Gastroesophageal sphincter (tissue), 4 donors: ENCODE measurements at regions not wholly inside any gene's neighbourhood (a gene's known extent, or its start where the extent isn't known, plus 50 kb on each side); places are given as distances from the start of the nearest gene placed in this dataset.

Experiments used
- ATAC-seq: fragments of 150-250 bp; one replicate; pipeline ENCODE4 v1.9.1; 2016; ENCODE audit warnings: mild to moderate bottlenecking, moderate library complexity
- H3K27ac ChIP-seq, 4 donors: fragments of 200-600 bp; sonication (generic) in 3 of 4; 1 replicate in 3 of 4; 2 replicates in 1 of 4; pipeline ENCODE4 v1.5.1; 2016 to 2019
- H3K27me3 ChIP-seq: fragments of 200-600 bp; sonication (generic); one replicate; pipeline ENCODE4 v1.5.1; 2019
- H3K36me3 ChIP-seq, 2 donors: fragments of 200-600 bp; sonication (generic); one replicate each; pipeline ENCODE4 v1.5.1; 2019; ENCODE audit warnings: control low read depth in 1 of 2
- H3K4me1 ChIP-seq, 3 donors: fragments of 200-600 bp; sonication (generic); 1 replicate in 2 of 3; 2 replicates in 1 of 3; pipeline ENCODE4 v1.5.1; 2016 to 2019; ENCODE audit warnings: control low read depth in 2 of 3
- H3K4me3 ChIP-seq, 2 donors: fragments of 200-600 bp; sonication (generic); one replicate each; pipeline ENCODE4 v1.5.1; 2019; ENCODE audit warnings: mild to moderate bottlenecking in 1 of 2, moderate library complexity in 1 of 2
- H3K9me3 ChIP-seq, 3 donors: fragments of 200-600 bp; sonication (generic); one replicate each; pipeline ENCODE4 v1.5.1; 2017 to 2019; ENCODE audit warnings: control low read depth in 2 of 3
- CTCF ChIP-seq, 4 experiments: fragments of 200-600 bp in 2 of 4; fragments of 450-650 bp in 2 of 4; sonication (generic) in 1 of 4; IDR thresholded peaks; one replicate each; pipeline ENCODE4 v1.5.1; 2017 to 2019; ENCODE audit warnings: antibody characterized with exemption in 4 of 4, mild to moderate bottlenecking in 2 of 4, moderate library complexity in 2 of 4
- EP300 ChIP-seq: sonication (generic); formaldehyde crosslinking; IDR thresholded peaks from one replicate; pipeline ENCODE4 v1.6.1; 2017; ENCODE audit warnings: antibody characterized with exemption, mild to moderate bottlenecking
- POLR2A ChIP-seq, 2 donors: fragments of 450-650 bp; IDR thresholded peaks; one replicate each; pipeline ENCODE4 v1.6.1; 2017; ENCODE audit warnings: antibody characterized with exemption in 2 of 2, mild to moderate bottlenecking in 2 of 2, moderate library complexity in 1 of 2
- POLR2AphosphoS5 ChIP-seq: sonication (generic); formaldehyde crosslinking; IDR thresholded peaks from one replicate; pipeline ENCODE4 v1.6.1; 2017; ENCODE audit warnings: antibody characterized with exemption
- WGBS, 2 donors: methylation state at CpG; one replicate each; pipeline ENCODE4 v1.1.5; 2018; ENCODE audit warnings: low coverage in 1 of 2; 5-methylcytosine and 5-hydroxymethylcytosine counted together

- Histone ChIP-seq H3K27ac (no peak overlapping the region), H3K4me1 (no peaks in the 10 kb centered on the region), H3K36me3 (no peaks in the 10 kb centered on the region), H3K4me3 (no peak overlapping the region), H3K27me3 (no peaks in the 10 kb centered on the region), H3K9me3 (no peaks in the 10 kb centered on the region)
- WGBS, 2 donors: 38% methylated on average over 2 of the region's 3 CpGs; no CpG with 5 or more reads in 1 of the 2 donors
- no peak for ATAC-seq
- no peak for TF ChIP-seq EP300
- no peak for TF ChIP-seq POLR2AphosphoS5
- no peak for TF ChIP-seq CTCF (IDR thresholded peaks at IDR 0.05)
- TF ChIP-seq POLR2A (IDR thresholded peaks at IDR 0.05): no peak
Measured at GRCh38 chr4:58214376-58214775, 1104.2 kb upstream of the IGFBP7 start.

- Histone ChIP-seq H3K27me3 (no peaks in the 10 kb centered on the region), H3K9me3 (no peaks in the 10 kb centered on the region), H3K4me1 (no peaks in the 10 kb centered on the region), H3K4me3 (no peak overlapping the region), H3K36me3 (no peaks in the 10 kb centered on the region), H3K27ac (no peak overlapping the region)
- TF ChIP-seq EP300: no peak
- no peak for TF ChIP-seq CTCF (IDR thresholded peaks at IDR 0.05)
- TF ChIP-seq POLR2AphosphoS5: no peak
- no peak for TF ChIP-seq POLR2A (IDR thresholded peaks at IDR 0.05)
- WGBS, 2 donors: 67 to 68% methylated on average over 2 of the region's 2 CpGs
- no peak for ATAC-seq
Measured at GRCh38 chr4:58209551-58209950, 1099.4 kb upstream of the IGFBP7 start.

DNA sequence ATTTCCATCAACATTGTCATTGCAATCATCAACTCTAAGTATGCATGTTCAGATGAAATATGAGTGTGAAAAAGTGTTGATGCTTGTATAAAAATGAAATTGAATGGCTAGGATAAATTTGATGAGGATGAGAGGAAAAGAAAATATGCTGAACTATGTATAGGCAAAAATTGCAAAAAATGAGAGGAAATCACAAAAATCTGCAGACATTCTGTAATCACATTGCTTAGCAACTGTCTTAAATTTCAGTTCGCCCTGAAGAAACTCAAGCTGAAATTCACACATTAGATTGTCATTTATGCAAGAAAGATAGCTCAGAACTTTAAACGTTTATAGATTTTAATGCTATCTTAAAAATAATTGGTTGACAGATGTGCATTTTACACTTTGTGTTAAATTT, 1098.8 kb upstream of the IGFBP7 start:
- 71 to 74% methylated on average over 2 of the region's 2 CpGs for WGBS, 2 donors
- no peak overlapping the region for H3K4me3 ChIP-seq

GRCh38 chr4:58205446-58206235, 1095.5 kb upstream of the IGFBP7 start:
- Histone ChIP-seq H3K4me3 (no peak overlapping the region), H3K4me1 (no peaks in the 10 kb centered on the region), H3K27me3 (no peaks in the 10 kb centered on the region), H3K9me3 (no peaks in the 10 kb centered on the region), H3K36me3 (no peaks in the 10 kb centered on the region), H3K27ac (no peak overlapping the region)
- TF ChIP-seq POLR2AphosphoS5: no peak
- no peak for TF ChIP-seq POLR2A (IDR thresholded peaks at IDR 0.05)
- TF ChIP-seq EP300: no peak
- no peak for TF ChIP-seq CTCF (IDR thresholded peaks at IDR 0.05)
- WGBS, 2 donors: 63 to 78% methylated on average over 3 of the region's 3 CpGs
- no peak for ATAC-seq

More for the DNA sequence above, 1098.8 kb upstream of the IGFBP7 start:
- no peaks in the 10 kb centered on the region for H3K27me3 ChIP-seq
- no peak overlapping the region for H3K27ac ChIP-seq
- TF ChIP-seq POLR2AphosphoS5 (no peak), EP300 (no peak), CTCF (IDR thresholded peaks at IDR 0.05) (no peak), POLR2A (IDR thresholded peaks at IDR 0.05) (no peak)
- H3K4me1 ChIP-seq: no peaks in the 10 kb centered on the region
- no peaks in the 10 kb centered on the region for H3K9me3 ChIP-seq
- H3K36me3 ChIP-seq: no peaks in the 10 kb centered on the region
- ATAC-seq: no peak

GRCh38 chr4:58192217-58192616, 1082.0 kb upstream of the IGFBP7 start:
- no peak for TF ChIP-seq CTCF (IDR thresholded peaks at IDR 0.05)
- no peak for TF ChIP-seq EP300
- TF ChIP-seq POLR2A (IDR thresholded peaks at IDR 0.05): no peak
- TF ChIP-seq POLR2AphosphoS5: no peak
- no peaks in the 10 kb centered on the region for H3K36me3 ChIP-seq
- H3K4me1 ChIP-seq: no peaks in the 10 kb centered on the region
- no peaks in the 10 kb centered on the region for H3K27me3 ChIP-seq
- H3K4me3 ChIP-seq: no peak overlapping the region
- no peak overlapping the region for H3K27ac ChIP-seq
- WGBS, 2 donors: 82 to 93% methylated on average over 2 of the region's 2 CpGs
- no peak for ATAC-seq
- H3K9me3 ChIP-seq: peaks cover 0 to 14% (median 0%) of the 10 kb centered on the region in 3 donors
